ENCODE measurements at regions not wholly inside any gene's neighbourhood (a gene's known extent, or its start where the extent isn't known, plus 50 kb on each side); places are given as distances from the start of the nearest gene placed in this dataset.

DNA sequence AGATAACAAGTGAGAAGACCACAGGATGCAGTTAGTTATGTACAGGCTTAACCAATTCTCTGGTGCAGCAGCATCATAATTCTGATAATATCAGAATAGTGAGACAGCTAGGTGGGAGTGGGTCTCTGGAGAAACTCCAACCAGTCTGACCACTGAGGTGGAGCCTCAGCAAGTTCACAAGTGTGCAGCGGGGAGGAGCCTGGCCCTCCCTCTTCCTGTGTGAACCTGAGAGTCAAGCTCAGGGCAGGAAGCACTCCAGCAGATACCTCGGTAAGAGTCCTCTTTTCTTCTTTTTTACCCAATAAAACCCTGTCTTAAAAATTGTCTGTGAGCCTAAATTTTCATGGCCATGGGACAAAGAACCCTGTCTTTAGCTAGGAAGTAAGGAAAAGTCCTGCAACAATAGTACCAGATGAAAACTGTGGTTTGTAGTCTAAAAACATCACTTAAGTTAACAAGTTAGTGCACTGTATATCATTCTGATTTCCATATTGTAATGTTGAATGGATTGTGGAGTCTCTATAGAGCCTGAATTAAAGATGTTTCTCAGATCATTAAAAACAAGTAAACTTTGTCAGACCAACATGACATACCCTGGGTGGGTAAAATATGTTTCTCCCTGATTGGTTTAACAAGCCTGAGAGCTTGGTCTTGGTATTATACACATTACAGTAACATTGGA is 370.8 kb downstream of the TMEM182 start:
- Mint-ChIP-seq H3K27ac (ENCODE audit: unreplicated experiment) (no peak overlapping the region), H3K4me3 (no peak overlapping the region), H3K9me3 (peaks cover 7% of the 10 kb centered on the region), H3K27me3 (ENCODE audit: low read depth) (no peaks in the 10 kb centered on the region), H3K4me1 (no peaks in the 10 kb centered on the region), H3K36me3 (ENCODE audit: low read depth) (peaks cover 6% of the 10 kb centered on the region)
- TF ChIP-seq, protein P1, sequence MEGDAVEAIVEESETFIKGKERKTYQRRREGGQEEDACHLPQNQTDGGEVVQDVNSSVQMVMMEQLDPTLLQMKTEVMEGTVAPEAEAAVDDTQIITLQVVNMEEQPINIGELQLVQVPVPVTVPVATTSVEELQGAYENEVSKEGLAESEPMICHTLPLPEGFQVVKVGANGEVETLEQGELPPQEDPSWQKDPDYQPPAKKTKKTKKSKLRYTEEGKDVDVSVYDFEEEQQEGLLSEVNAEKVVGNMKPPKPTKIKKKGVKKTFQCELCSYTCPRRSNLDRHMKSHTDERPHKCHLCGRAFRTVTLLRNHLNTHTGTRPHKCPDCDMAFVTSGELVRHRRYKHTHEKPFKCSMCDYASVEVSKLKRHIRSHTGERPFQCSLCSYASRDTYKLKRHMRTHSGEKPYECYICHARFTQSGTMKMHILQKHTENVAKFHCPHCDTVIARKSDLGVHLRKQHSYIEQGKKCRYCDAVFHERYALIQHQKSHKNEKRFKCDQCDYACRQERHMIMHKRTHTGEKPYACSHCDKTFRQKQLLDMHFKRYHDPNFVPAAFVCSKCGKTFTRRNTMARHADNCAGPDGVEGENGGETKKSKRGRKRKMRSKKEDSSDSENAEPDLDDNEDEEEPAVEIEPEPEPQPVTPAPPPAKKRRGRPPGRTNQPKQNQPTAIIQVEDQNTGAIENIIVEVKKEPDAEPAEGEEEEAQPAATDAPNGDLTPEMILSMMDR (conservative IDR thresholded peaks at IDR 0.05) = no peak
- DNase-seq (ENCODE audit: low read depth, low spot score) = no peak

DNA sequence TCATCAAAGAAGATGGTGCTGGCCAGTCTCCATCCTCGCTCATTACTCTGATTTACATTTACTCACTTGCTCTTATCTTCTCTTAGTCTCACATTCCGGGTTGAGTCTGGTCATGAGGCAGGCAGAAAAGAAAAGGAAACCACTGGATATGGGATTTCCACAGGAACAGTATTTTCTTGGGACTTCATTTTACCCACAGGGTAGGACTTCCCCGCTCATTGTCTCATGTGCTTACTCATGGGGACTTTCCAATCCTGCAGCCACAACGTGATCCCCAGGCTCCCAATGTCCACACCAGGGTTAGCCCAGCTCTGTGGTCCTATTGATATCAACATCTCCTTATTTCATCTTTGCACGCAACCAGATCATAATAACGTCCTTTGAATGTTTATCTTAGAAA is 373.8 kb downstream of the TMEM182 start:
- TF ChIP-seq, protein P1 (conservative IDR thresholded peaks at IDR 0.05) = no peak
- peaks cover 7% of the 10 kb centered on the region for H3K9me3 Mint-ChIP-seq
- no peak for DNase-seq (ENCODE audit: low read depth, low spot score)
- H3K36me3 Mint-ChIP-seq (ENCODE audit: low read depth) = peaks cover 6% of the 10 kb centered on the region
- H3K27me3 Mint-ChIP-seq (ENCODE audit: low read depth) = no peaks in the 10 kb centered on the region
- no peak overlapping the region for H3K4me3 Mint-ChIP-seq
- H3K4me1 Mint-ChIP-seq = no peaks in the 10 kb centered on the region
- H3K27ac Mint-ChIP-seq (ENCODE audit: unreplicated experiment) = no peak overlapping the region

DNA sequence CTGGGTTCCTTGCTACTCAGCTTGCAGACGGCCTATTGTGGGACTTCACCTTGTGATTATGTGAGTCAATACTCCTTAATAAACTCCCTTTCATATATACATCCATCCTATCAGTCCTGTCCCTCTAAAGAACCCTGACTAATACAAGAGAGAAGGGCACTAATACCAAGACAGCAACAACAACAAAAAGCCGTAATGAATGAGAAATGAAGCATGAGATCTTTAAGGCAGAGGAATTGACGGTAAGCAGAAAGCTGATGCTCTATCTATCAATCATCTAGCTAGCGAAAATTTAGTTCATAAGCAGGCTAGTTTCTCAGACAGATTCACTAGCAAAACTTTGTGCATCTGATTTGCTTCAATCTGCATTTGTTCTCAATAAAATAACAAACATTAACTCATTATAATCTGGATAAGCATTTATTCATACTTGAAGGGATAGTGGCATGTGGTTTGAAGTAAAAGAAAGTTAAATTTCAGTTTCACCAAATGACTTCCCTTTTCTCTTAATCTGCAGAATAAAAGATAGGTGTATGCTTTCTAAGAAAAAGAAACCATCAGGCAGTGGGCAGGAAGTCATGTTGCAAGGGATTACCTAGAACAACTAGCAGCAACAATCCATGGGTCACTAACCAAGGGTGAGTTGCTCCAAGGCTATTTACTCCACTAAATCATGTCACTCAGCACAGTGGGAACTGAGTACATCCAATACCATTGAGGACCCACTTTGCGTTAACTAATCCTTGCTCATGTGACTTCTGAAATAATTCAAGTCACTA is 376.5 kb downstream of the TMEM182 start:
- Mint-ChIP-seq H3K27me3 (ENCODE audit: low read depth) (no peaks in the 10 kb centered on the region), H3K27ac (ENCODE audit: unreplicated experiment) (no peak overlapping the region), H3K4me3 (no peak overlapping the region), H3K9me3 (peaks cover 2% of the 10 kb centered on the region), H3K36me3 (ENCODE audit: low read depth) (peaks cover 6% of the 10 kb centered on the region), H3K4me1 (no peaks in the 10 kb centered on the region)
- TF ChIP-seq, protein P1 (conservative IDR thresholded peaks at IDR 0.05) = no peak
- DNase-seq (ENCODE audit: low read depth, low spot score) = no peak

DNA sequence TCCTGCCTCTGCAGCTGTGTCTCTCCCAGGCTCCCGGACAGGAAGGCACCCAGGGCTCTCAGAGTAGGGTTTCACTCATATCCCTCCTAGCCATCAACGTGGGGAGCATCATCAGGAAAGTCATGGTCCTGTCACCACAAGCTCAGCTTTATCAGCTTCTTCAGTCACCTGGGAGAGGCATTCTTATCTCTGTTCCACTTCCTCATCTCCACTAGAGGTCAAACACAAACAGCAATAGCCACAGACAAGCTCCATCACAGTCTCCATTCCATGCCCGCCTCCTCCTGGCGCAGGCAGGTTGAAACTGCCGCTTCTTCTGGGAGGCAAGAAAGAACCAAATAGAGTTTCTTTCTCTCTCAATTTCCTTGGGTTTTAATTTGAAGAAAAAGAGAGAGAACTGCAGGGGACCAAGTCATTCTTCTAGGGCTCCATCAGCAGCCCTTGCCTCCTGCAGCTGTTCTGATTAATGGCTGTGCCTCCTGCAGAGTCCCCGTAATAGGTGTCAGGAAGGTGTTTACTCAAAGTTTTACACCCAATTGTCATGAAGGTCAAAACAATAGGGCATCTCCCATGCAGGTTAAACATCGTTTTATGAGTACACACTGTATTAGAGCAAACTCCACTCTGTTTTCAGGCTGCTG is 377.9 kb downstream of the TMEM182 start:
- no peak overlapping the region for H3K27ac Mint-ChIP-seq (ENCODE audit: unreplicated experiment)
- TF ChIP-seq, protein P1 (conservative IDR thresholded peaks at IDR 0.05) = no peak
- H3K4me1 Mint-ChIP-seq = no peaks in the 10 kb centered on the region
- no peaks in the 10 kb centered on the region for H3K27me3 Mint-ChIP-seq (ENCODE audit: low read depth)
- peaks cover 2% of the 10 kb centered on the region for H3K9me3 Mint-ChIP-seq
- no peak for DNase-seq (ENCODE audit: low read depth, low spot score)
- H3K36me3 Mint-ChIP-seq (ENCODE audit: low read depth) = peaks cover 6% of the 10 kb centered on the region
- H3K4me3 Mint-ChIP-seq = no peak overlapping the region

DNA sequence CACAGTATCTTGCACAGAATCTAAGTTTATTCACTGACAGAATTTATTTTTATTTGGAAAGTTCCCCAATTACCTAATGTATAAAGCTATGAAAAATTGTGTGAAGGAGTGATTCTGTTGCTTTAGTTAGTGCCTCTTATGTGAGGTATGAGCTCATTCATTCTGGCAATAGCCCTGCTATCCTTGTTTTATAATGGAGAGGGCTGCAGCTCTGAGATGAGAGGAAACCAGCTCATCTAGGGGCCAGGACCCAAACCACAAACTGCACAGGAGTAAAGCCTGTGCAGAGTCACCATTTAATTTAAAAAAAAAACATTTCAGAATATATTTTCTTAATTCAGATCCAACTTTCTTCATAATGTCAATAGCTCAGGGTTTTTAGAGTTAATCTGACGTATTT is 383.0 kb downstream of the TMEM182 start:
- no peaks in the 10 kb centered on the region for H3K36me3 Mint-ChIP-seq (ENCODE audit: low read depth)
- no peak overlapping the region for H3K27ac Mint-ChIP-seq (ENCODE audit: unreplicated experiment)
- no peak overlapping the region for H3K4me3 Mint-ChIP-seq
- peaks cover 3% of the 10 kb centered on the region for H3K27me3 Mint-ChIP-seq (ENCODE audit: low read depth)
- no peak for DNase-seq (ENCODE audit: low read depth, low spot score)
- H3K4me1 Mint-ChIP-seq = no peaks in the 10 kb centered on the region
- TF ChIP-seq, protein P1 (conservative IDR thresholded peaks at IDR 0.05) = no peak
- H3K9me3 Mint-ChIP-seq = no peaks in the 10 kb centered on the region
